ENCODE measurements at regions not wholly inside any gene's neighbourhood (a gene's known extent, or its start where the extent isn't known, plus 50 kb on each side); places are given as distances from the start of the nearest gene placed in this dataset.
"Not testable (repeated sequence)": the region's sequence is repeated elsewhere in the genome, so short reads cannot be mapped to it uniquely, and the experiment has no call there.

- DNase-seq = no peak
Measured at GRCh38 chr5:86546044-86546443, 71.7 kb upstream of the COX7C start.

GRCh38 chr5:86546582-86546981 lies 71.2 kb upstream of the COX7C start:
- no peak for DNase-seq

GRCh38 chr5:86554638-86555037 lies 63.1 kb upstream of the COX7C start:
- no peak for DNase-seq

- no peak for DNase-seq
Measured at GRCh38 chr5:86557920-86558319, 59.8 kb upstream of the COX7C start.

- DNase-seq = no peak
Measured at GRCh38 chr5:86565197-86565789, 52.4 kb upstream of the COX7C start.

- DNase-seq = not testable (repeated sequence)
Measured at GRCh38 chr5:86566030-86566429, 51.7 kb upstream of the COX7C start.
